Stimulated activated CD8-positive, alpha-beta memory T cell treated with anti-CD3 and anti-CD28 coated beads, Interleukin-15, amount 100 ng/mL, for 24 hours (primary cell): ENCODE measurements at regions not wholly inside any gene's neighbourhood (a gene's known extent, or its start where the extent isn't known, plus 50 kb on each side); places are given as distances from the start of the nearest gene placed in this dataset.
"Not testable (repeated sequence)": the region's sequence is repeated elsewhere in the genome, so short reads cannot be mapped to it uniquely, and the experiment has no call there.

Experiments used
- DNase-seq: peaks from one replicate; pipeline ENCODE4 v3.0.0-alpha.2; 2020; ENCODE audit warnings: low read depth

GRCh38 chr2:4139316-4139715 is 435.9 kb downstream of the DCDC2C start:
- DNase-seq = no peak

GRCh38 chr2:4139731-4140130 is 436.4 kb downstream of the DCDC2C start:
- no peak for DNase-seq

- DNase-seq = no peak
These were observed 437.1 kb downstream of the DCDC2C start for GRCh38 chr2:4140281-4140970.

GRCh38 chr2:4144731-4145130 is 441.4 kb downstream of the DCDC2C start:
- DNase-seq = no peak

GRCh38 chr2:4151521-4151920 is 448.1 kb downstream of the DCDC2C start:
- no peak for DNase-seq

GRCh38 chr2:4152051-4152450 is 448.7 kb downstream of the DCDC2C start:
- DNase-seq = no peak

DNA sequence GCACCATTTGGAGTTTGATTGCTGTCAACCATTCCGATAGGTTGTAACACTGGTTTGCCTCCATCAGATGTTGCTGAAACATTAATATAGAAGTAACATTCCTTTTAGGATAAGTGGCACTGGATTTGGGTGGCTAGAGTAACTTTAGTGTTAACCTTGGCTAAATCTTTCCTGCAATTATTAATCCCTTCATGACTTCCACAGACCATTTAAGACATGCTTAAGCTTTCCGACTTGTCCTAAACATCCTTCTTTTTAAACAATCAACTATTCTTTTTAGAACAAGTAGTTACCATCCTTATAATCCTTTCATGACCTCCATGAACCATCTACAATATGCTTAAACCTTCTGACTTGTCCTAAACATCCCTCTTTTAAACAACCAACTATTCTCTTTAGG is 465.5 kb downstream of the DCDC2C start:
- DNase-seq = no peak

DNA sequence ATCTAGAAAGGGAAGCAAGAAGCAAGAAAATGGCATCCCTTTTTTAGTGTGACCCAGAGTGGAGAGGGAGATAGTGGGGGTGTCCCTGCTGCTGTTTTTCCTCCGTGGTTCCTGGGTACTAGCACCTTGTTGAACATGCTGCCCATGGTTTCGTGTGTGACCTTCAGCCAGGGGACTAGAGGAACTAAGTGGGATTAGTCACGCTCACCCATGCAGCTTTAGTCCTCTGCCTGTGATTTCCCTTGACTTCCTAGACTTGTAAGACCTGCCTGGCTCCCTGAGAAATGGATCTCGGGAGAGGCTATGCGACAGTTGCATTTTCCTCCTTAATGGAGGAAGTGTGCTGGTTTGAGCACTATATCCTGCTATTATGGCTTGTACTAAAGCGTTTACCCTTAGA is 471.4 kb downstream of the DCDC2C start:
- DNase-seq = no peak

- DNase-seq = no peak
These were observed 472.0 kb downstream of the DCDC2C start for GRCh38 chr2:4175343-4175742.

GRCh38 chr2:4180631-4181030 is 477.3 kb downstream of the DCDC2C start:
- DNase-seq = no peak

GRCh38 chr2:4181062-4181461 is 477.7 kb downstream of the DCDC2C start:
- DNase-seq = no peak

- DNase-seq = no peak
These were observed 485.2 kb downstream of the DCDC2C start for GRCh38 chr2:4188561-4188960.

- no peak for DNase-seq
These were observed 487.2 kb downstream of the DCDC2C start for GRCh38 chr2:4190548-4190947.

DNA sequence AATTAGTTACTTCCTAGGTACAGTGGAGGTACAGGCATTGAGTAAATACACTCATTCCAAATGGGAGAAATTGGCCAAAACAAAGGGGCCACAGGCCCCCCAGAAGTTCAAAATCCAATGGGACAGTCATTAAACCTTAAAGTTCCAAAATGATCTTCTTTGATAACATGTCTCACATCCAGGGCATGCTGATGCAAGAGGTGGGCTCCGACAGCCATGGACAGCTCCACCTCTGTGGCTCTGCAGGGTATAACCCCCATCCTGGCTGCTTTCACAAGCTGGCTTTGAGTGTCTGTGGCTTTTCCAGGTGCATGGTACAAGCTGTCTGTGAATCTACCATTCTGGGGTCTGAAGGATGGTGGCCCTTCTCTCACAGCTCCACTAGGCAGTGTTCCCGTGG is 488.7 kb downstream of the DCDC2C start:
- DNase-seq = no peak

DNA sequence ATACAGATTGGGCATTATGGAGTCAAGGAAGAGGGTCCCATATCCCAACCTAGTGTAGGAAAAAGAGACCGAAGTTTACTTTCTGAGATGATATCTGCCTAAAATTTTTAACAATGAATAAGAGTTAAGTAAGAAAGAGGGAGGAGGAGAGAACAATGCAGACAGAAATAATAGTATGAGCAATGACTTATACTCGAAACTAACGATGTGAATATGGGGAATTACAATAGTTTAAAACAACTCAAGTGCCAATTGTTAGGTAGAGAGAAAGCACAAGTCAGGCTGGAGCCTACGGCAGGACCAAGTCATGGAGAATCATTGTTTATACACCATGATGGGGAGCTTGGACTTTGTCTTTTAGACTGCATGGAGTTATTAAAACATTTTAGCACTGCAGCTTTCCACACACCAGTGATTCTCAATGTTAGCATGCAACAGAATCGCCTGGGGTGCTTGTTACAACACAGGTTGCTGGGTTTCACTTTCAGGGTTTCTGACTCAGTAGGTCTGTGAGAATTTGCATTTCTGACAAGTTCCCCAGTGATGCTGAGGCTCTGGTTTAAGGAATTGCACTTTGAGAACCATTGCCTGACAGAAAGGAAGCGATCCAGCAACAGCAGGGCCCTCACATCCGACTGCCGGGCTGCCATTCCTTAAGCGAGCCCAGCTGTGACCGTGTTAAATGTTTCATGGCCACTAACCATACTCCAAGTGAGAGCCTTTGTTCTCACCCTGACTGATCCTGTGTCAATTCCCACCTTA is 511.2 kb downstream of the DCDC2C start:
- DNase-seq = no peak

DNA sequence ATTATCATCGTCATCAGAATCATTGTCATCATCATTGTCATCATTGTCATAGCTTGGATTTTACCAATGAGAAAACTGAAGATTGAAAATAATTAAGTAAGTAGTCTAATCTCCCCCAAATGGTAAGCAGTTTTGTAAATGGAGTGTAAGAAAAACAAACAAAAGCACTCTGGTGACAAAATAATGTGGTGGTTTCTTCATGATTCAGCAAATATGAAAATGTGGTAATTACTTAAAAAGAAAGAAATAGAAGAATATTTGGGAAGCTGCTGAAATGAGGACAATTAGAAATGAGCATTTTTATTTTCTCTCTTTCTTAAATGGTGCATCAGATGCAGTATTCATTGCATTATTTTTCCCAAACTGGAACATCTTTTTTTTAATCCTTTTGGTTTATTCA is 514.4 kb downstream of the DCDC2C start:
- DNase-seq = no peak

- DNase-seq = no peak
These were observed 515.7 kb downstream of the DCDC2C start for GRCh38 chr2:4219101-4219500.

- DNase-seq = no peak
These were observed 516.2 kb downstream of the DCDC2C start for GRCh38 chr2:4219571-4219970.

GRCh38 chr2:4221434-4221833 is 518.1 kb downstream of the DCDC2C start:
- DNase-seq = no peak

- no peak for DNase-seq
These were observed 518.5 kb downstream of the DCDC2C start for GRCh38 chr2:4221845-4222244.

GRCh38 chr2:4244422-4244821 is 541.0 kb downstream of the DCDC2C start:
- not testable (repeated sequence) for DNase-seq

- DNase-seq = no peak
These were observed 543.2 kb downstream of the DCDC2C start for GRCh38 chr2:4246364-4247131.

GRCh38 chr2:4247791-4248190 is 544.4 kb downstream of the DCDC2C start:
- DNase-seq = no peak
